B cell (primary cell): ENCODE measurements at regions not wholly inside any gene's neighbourhood (a gene's known extent, or its start where the extent isn't known, plus 50 kb on each side); places are given as distances from the start of the nearest gene placed in this dataset.

Source experiments
- ATAC-seq: fragments of 200-7000 bp; cut with Tn5 transposase; one replicate; pipeline ENCODE4 v1.10.0; 2021; ENCODE audit warnings: low read depth, mild to moderate bottlenecking, moderate number of reproducible peaks, moderate library complexity
- CTCF ChIA-PET: fragments of 350-600 bp; sonication (Branson Sonifier 250); formaldehyde crosslinking; loops from one replicate; lab custom pipeline; 2021; ENCODE audit warnings: antibody characterized with exemption, inconsistent platforms; lab: Charles Lee
- POLR2A ChIA-PET: fragments of 350-600 bp; sonication (Branson Sonifier 250); formaldehyde crosslinking; loops from one replicate; lab custom pipeline; 2021; ENCODE audit warnings: antibody characterized with exemption; lab: Charles Lee
- DNase-seq: peaks from one replicate; pipeline ENCODE4 v3.0.0; 2013
- H2AFZ ChIP-seq: 2 replicates; pipeline ENCODE4 v1.6.1; 2012; ENCODE audit warnings: mild to moderate bottlenecking, low read depth, low read length; ENCODE audit not compliant: insufficient read depth, poor library complexity, severe bottlenecking
- H3K27ac ChIP-seq, 2 donors: 1 replicate in 1 of 2; 2 replicates in 1 of 2; pipeline ENCODE4 v1.5.1; 2012 to 2013; ENCODE audit warnings: low read length in 2 of 2, mild to moderate bottlenecking in 2 of 2, moderate library complexity in 1 of 2
- H3K27me3 ChIP-seq, 4 experiments: fragments of 200-600 bp in 1 of 4; sonication (generic) in 1 of 4; replicated peaks in 1 of 4; 1 replicate in 2 of 4; 2 replicates in 2 of 4; pipeline versions ENCODE4 v1.6.1 to v1.7.0; 2013 to 2016; ENCODE audit warnings: low read length in 3 of 4, mild to moderate bottlenecking in 2 of 4, mixed read lengths in 1 of 4, moderate library complexity in 1 of 4; ENCODE audit not compliant: insufficient read depth in 4 of 4, control insufficient read depth in 3 of 4; ENCODE audit errors: control extremely low read depth in 1 of 4
- H3K36me3 ChIP-seq, 2 experiments: replicated peaks in 1 of 2; 1 replicate in 1 of 2; 2 replicates in 1 of 2; pipeline versions ENCODE4 v1.6.1 to v1.7.1; 2013; ENCODE audit warnings: low read length in 1 of 2; ENCODE audit not compliant: insufficient read depth in 2 of 2, control insufficient read depth in 1 of 2; ENCODE audit errors: control extremely low read depth in 1 of 2, extremely low read depth in 1 of 2
- H3K4me1 ChIP-seq, 2 donors: fragments of 200-600 bp in 1 of 2; sonication (generic) in 1 of 2; 1 replicate in 1 of 2; 2 replicates in 1 of 2; pipeline versions ENCODE4 v1.5.1 to v1.6.1; 2013 to 2017; ENCODE audit warnings: low read length in 2 of 2; ENCODE audit not compliant: control insufficient read depth in 2 of 2, insufficient read depth in 2 of 2
- H3K4me2 ChIP-seq: replicated peaks from 2 replicates; pipeline ENCODE3; 2012; ENCODE audit warnings: mild to moderate bottlenecking, low read depth, low read length; ENCODE audit not compliant: poor library complexity, severe bottlenecking
- H3K4me3 ChIP-seq, 5 experiments: fragments of 200-600 bp in 1 of 5; sonication (generic) in 1 of 5; 1 replicate in 3 of 5; 2 replicates in 2 of 5; pipeline versions ENCODE4 v1.5.1 to v1.7.0; 2011 to 2016; ENCODE audit warnings: low read length in 4 of 5, mild to moderate bottlenecking in 4 of 5, low read depth in 2 of 5, control low read depth in 1 of 5, moderate library complexity in 1 of 5; ENCODE audit not compliant: insufficient read depth in 1 of 5; ENCODE audit errors: control extremely low read depth in 1 of 5, extremely low read depth in 1 of 5
- H3K79me2 ChIP-seq: fragments of 200-600 bp; sonication (generic); one replicate; pipeline ENCODE4 v1.6.0; 2016; ENCODE audit warnings: low read length; ENCODE audit not compliant: control insufficient read depth, insufficient read depth
- H3K9ac ChIP-seq: fragments of 200-600 bp; sonication (generic); 2 replicates; pipeline ENCODE4 v1.6.1; 2017; ENCODE audit warnings: mild to moderate bottlenecking, low read length, moderate library complexity
- H3K9me3 ChIP-seq, 3 donors: one replicate each; pipeline versions ENCODE4 v1.6.1 to v1.7.1; 2013; ENCODE audit warnings: low read length in 2 of 3; ENCODE audit not compliant: control insufficient read depth in 2 of 3, insufficient read depth in 1 of 3; ENCODE audit errors: control extremely low read depth in 1 of 3
- H4K20me1 ChIP-seq: 2 replicates; pipeline ENCODE4 v1.6.0; 2012; ENCODE audit warnings: mild to moderate bottlenecking, low read length; ENCODE audit not compliant: insufficient read depth, control insufficient read depth, poor library complexity, severe bottlenecking
- H3K27ac Mint-ChIP-seq: one replicate; pipeline ENCODE4 v1.8.0; 2021; ENCODE audit warnings: mixed read lengths
- H3K27me3 Mint-ChIP-seq: one replicate; pipeline ENCODE4 v1.8.0; 2021; ENCODE audit warnings: mixed read lengths
- H3K4me1 Mint-ChIP-seq: one replicate; pipeline ENCODE4 v1.8.0; 2021; ENCODE audit warnings: mixed read lengths
- H3K4me3 Mint-ChIP-seq: one replicate; pipeline ENCODE4 v1.8.0; 2021; ENCODE audit warnings: mixed read lengths
- H3K9me3 Mint-ChIP-seq: one replicate; pipeline ENCODE4 v1.8.0; 2022; ENCODE audit warnings: mixed read lengths; ENCODE audit not compliant: insufficient read depth
- CTCF ChIP-seq: fragments of 200-600 bp; IDR thresholded peaks from one replicate; pipeline ENCODE4 v1.8.0; 2022; ENCODE audit warnings: antibody characterized with exemption, mild to moderate bottlenecking
- EZH2 ChIP-seq: IDR thresholded peaks from 2 replicates; pipeline ENCODE4 v1.6.1; 2012; ENCODE audit warnings: borderline replicate concordance, low read depth, mild to moderate bottlenecking, moderate library complexity, low read length; ENCODE audit not compliant: insufficient read depth, poor library complexity, severe bottlenecking
- WGBS: methylation state at CpG from one replicate; pipeline ENCODE4 v1.1.5; 2013; ENCODE audit warnings: missing lambda C conversion rate; ENCODE audit not compliant: insufficient coverage; 5-methylcytosine and 5-hydroxymethylcytosine counted together
- intact Hi-C: fragments of 100-400 bp; cut with micrococcal nuclease; formaldehyde crosslinking; loops from one replicate; pipeline ENCODE4 v1.10.0; 2022

GRCh38 chr9:26539867-26540493 is 352.6 kb downstream of the CAAP1 start:
- Mint-ChIP-seq H3K27ac (no peak overlapping the region), H3K27me3 (no peaks in the 10 kb centered on the region), H3K4me1 (no peaks in the 10 kb centered on the region), H3K4me3 (no peak overlapping the region), H3K9me3 (peaks cover 2% of the 10 kb centered on the region)
- Histone ChIP-seq H3K79me2 (no peaks in the 10 kb centered on the region), H3K9ac (no peak overlapping the region), H3K4me3 (no peak overlapping the region), H3K36me3 (no peaks in the 10 kb centered on the region), H3K4me2 (no peak overlapping the region), H2AFZ (no peak overlapping the region), H4K20me1 (no peaks in the 10 kb centered on the region), H3K27ac (no peak overlapping the region), H3K27me3 (no peaks in the 10 kb centered on the region), H3K9me3 (no peaks in the 10 kb centered on the region), H3K4me1 (no peaks in the 10 kb centered on the region)
- ATAC-seq (no peak), DNase-seq (no peak)
- WGBS, result 93% methylated on average over 6 of the region's 6 CpGs
- intact Hi-C loops, result no loop called here
- ChIA-PET CTCF (no interaction called here), POLR2A (no interaction called here)
- TF ChIP-seq EZH2, result no peak
- no peak for TF ChIP-seq CTCF

- Histone ChIP-seq H3K4me2 (no peak overlapping the region), H3K27me3 (no peaks in the 10 kb centered on the region), H3K4me1 (no peaks in the 10 kb centered on the region), H2AFZ (no peak overlapping the region), H3K9ac (no peak overlapping the region), H3K4me3 (no peak overlapping the region), H4K20me1 (no peaks in the 10 kb centered on the region), H3K36me3 (no peaks in the 10 kb centered on the region), H3K27ac (no peak overlapping the region), H3K79me2 (no peaks in the 10 kb centered on the region), H3K9me3 (no peaks in the 10 kb centered on the region)
- Mint-ChIP-seq H3K9me3 (peaks cover 3% of the 10 kb centered on the region), H3K27me3 (no peaks in the 10 kb centered on the region), H3K4me1 (no peaks in the 10 kb centered on the region), H3K27ac (no peak overlapping the region), H3K4me3 (no peak overlapping the region)
- no peak for TF ChIP-seq CTCF
- TF ChIP-seq EZH2, result no peak
- DNase-seq, result no peak
- no peak for ATAC-seq
- WGBS, result 78% methylated on average over 3 of the region's 4 CpGs
- POLR2A ChIA-PET, result no interaction called here
- intact Hi-C loops, result no loop called here
- CTCF ChIA-PET, result no interaction called here
Measured at GRCh38 chr9:26537211-26537610, 355.4 kb downstream of the CAAP1 start.
